Mucosa of descending colon (tissue), 3 donors: ENCODE measurements at regions not wholly inside any gene's neighbourhood (a gene's known extent, or its start where the extent isn't known, plus 50 kb on each side); places are given as distances from the start of the nearest gene placed in this dataset.
A peak's percentile ranks its signal among the peaks of the same experiment; 100 is the strongest.

Experiments used
- ATAC-seq: fragments of 200-7000 bp; cut with Tn5 transposase; one replicate; pipeline ENCODE4 v1.9.1; 2020; ENCODE audit warnings: mild to moderate bottlenecking, moderate library complexity
- DNase-seq, 3 donors: peaks; one replicate each; pipeline ENCODE4 v3.0.0-alpha.2; 2020
- H3K36me3 ChIP-seq: fragments of 200-600 bp; one replicate; pipeline ENCODE4 v1.8.0; 2021; ENCODE audit warnings: low read depth, mild to moderate bottlenecking
- H3K4me1 ChIP-seq: fragments of 200-600 bp; one replicate; pipeline ENCODE4 v1.8.0; 2021; ENCODE audit warnings: low read depth, mild to moderate bottlenecking
- H3K4me3 ChIP-seq: fragments of 200-600 bp; one replicate; pipeline ENCODE4 v1.8.0; 2021; ENCODE audit warnings: mild to moderate bottlenecking
- H3K9me3 ChIP-seq: fragments of 200-600 bp; one replicate; pipeline ENCODE4 v1.8.0; 2021; ENCODE audit warnings: mild to moderate bottlenecking
- CTCF ChIP-seq: fragments of 200-600 bp; IDR thresholded peaks from one replicate; pipeline ENCODE4 v1.8.0; 2022; ENCODE audit warnings: antibody characterized with exemption, mild to moderate bottlenecking
- intact Hi-C, 2 donors: fragments of 100-400 bp; cut with DNase I in 1 of 2; cut with micrococcal nuclease in 1 of 2; formaldehyde crosslinking; loops; one replicate each; pipeline versions ENCODE4 v1.11.0 to v1.11.1; 2022; cut with DNase I, micrococcal nuclease
- donor health status: DM: no; HTN: no; CAD: no; lungs with moderate emphysema.
- donor health status: DM: no; HTN: no; CAD: no.
- donor health status: DM: no; HTN: yes; CAD: no.

- intact Hi-C loops: no loop called here
- peak; percentile 94 for ATAC-seq
- H3K4me1 ChIP-seq: no peaks in the 10 kb centered on the region
- H3K4me3 ChIP-seq: no peak overlapping the region
- H3K36me3 ChIP-seq: no peaks in the 10 kb centered on the region
- DNase-seq: peak in 2 of 3 donors; percentile 31 to 50
- no peaks in the 10 kb centered on the region for H3K9me3 ChIP-seq
- no peak for TF ChIP-seq CTCF
These were observed 239.4 kb upstream of the ZPLD1 start for GRCh38 chr3:102195198-102195948.

- DNase-seq (no peak), ATAC-seq (no peak)
- intact Hi-C loops: no loop called here
- Histone ChIP-seq H3K4me1 (no peaks in the 10 kb centered on the region), H3K36me3 (no peaks in the 10 kb centered on the region), H3K9me3 (no peaks in the 10 kb centered on the region), H3K4me3 (no peak overlapping the region)
- no peak for TF ChIP-seq CTCF
These were observed 234.7 kb upstream of the ZPLD1 start for GRCh38 chr3:102200126-102200525.

- no peaks in the 10 kb centered on the region for H3K36me3 ChIP-seq
- H3K4me1 ChIP-seq: no peaks in the 10 kb centered on the region
- intact Hi-C loops: no loop called here
- H3K9me3 ChIP-seq: no peaks in the 10 kb centered on the region
- DNase-seq: no peak
- TF ChIP-seq CTCF: no peak
- no peak for ATAC-seq
- H3K4me3 ChIP-seq: no peak overlapping the region
These were observed 234.3 kb upstream of the ZPLD1 start for GRCh38 chr3:102200560-102200959.

- DNase-seq (no peak), ATAC-seq (no peak)
- Histone ChIP-seq H3K36me3 (no peaks in the 10 kb centered on the region), H3K9me3 (no peaks in the 10 kb centered on the region), H3K4me3 (no peak overlapping the region), H3K4me1 (no peaks in the 10 kb centered on the region)
- intact Hi-C loops: no loop called here
- no peak for TF ChIP-seq CTCF
These were observed 229.2 kb upstream of the ZPLD1 start for GRCh38 chr3:102205647-102206046.

- ATAC-seq (peak; percentile 77), DNase-seq (peak in 2 of 3 donors; percentile 46 to 62)
- no peak overlapping the region for H3K4me3 ChIP-seq
- H3K4me1 ChIP-seq: no peaks in the 10 kb centered on the region
- intact Hi-C loops: no loop called here
- no peaks in the 10 kb centered on the region for H3K36me3 ChIP-seq
- TF ChIP-seq CTCF: no peak
- H3K9me3 ChIP-seq: no peaks in the 10 kb centered on the region
These were observed 228.2 kb upstream of the ZPLD1 start for GRCh38 chr3:102206511-102207031.
